ENCODE measurements at regions not wholly inside any gene's neighbourhood (a gene's known extent, or its start where the extent isn't known, plus 50 kb on each side); places are given as distances from the start of the nearest gene placed in this dataset.

DNA sequence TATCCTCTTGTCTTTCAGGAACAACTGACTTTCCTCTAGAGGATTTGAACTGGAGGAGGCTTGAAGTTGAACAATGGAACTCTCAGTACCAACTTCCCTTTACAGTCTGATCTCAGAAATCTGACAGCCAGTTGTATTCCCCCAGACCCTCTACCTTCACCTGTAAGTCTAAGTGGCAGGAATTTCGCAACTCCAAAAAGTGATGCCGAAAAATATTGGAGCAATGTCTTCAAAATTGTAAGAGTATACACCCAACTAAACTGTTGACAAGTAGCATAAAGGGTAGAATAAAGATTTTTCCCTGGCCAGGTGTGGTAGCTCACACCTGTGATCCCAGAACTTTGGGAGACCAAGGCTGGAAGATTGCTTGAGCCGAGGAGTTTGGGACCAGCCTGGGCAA lies 69.1 kb upstream of the CFAP20DC start:
- no peak for FAIRE-seq

DNA sequence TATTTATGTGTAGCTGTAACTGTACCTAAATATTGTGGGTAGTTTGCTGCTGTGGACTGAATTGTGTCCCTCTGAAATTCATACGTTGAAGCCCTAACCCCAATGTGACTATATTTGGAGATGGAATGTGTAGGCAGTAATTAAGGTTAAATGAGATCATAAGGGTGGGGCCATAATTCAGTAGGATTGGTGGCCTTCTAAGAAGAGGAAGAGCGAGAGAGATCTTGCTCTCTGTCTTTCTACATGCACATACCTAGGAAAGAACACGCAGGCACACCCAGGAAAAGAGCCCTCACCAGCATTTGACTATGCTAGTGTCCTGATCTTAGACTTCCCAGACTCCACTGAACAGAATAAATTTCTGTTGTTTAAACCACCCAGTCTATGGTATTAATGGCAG lies 67.6 kb upstream of the CFAP20DC start:
- no peak for DNase-seq (ENCODE audit: insufficient read length, low spot score)
- FAIRE-seq = no peak

More for the DNA sequence above, 69.1 kb upstream of the CFAP20DC start:
- DNase-seq (ENCODE audit: insufficient read length, low spot score) = no peak

DNA sequence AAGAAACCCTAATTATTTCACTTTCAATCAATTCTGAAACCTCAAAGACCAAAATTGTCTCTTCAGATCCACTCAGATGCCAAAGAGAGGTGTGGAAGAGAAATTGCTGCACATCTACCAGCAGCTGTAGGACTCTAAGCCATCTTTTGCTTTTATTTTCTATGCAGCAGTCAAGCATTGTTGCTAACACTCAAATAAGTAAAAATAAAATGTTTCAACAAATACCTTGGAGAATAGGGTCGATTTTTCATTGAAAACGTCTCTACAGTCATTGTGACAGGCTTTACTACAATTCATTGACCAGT lies 66.4 kb upstream of the CFAP20DC start:
- DNase-seq (ENCODE audit: insufficient read length, low spot score) = no peak
- no peak for FAIRE-seq

DNA sequence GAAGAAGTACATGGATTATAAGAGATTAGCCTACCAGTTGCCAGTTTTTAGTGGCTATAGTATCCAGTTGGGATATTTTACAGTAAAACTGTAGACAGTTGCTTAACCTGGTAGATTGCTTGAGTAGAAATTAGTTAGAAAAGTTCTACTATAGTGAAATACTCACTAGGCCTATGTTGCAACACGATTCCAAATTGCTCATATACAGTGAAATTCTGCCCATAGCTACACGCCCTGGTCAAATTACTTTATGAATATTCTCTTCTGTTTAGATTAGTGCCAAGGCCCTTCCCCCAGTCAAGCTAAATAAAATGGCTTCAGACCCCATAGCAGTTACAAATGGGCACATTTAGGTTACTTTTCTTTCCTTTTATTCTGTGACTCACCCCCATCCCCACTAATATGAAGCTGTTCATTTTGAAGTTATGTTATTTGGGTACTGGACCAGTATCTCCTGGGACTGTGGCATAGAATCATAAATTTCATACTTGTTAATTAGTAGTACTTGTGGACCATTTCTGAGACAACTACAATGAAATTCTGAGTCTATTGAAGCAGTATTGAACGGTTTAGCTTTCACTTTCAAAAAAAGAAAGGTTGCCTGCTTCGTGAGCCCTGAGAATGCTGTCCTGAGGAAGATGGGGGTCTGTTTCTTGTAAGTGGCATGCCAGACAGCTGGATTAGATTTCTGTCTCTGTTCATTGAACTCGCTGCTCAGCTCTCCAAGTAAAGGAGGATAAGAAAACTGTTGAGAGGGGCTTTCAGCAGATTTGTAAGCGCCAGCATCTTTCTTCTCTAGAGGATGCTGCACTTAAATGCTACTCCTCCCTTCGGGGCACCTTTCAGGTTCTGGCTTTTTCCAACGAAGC lies 65.8 kb upstream of the CFAP20DC start:
- DNase-seq (ENCODE audit: insufficient read length, low spot score) = no peak
- FAIRE-seq = no peak

DNA sequence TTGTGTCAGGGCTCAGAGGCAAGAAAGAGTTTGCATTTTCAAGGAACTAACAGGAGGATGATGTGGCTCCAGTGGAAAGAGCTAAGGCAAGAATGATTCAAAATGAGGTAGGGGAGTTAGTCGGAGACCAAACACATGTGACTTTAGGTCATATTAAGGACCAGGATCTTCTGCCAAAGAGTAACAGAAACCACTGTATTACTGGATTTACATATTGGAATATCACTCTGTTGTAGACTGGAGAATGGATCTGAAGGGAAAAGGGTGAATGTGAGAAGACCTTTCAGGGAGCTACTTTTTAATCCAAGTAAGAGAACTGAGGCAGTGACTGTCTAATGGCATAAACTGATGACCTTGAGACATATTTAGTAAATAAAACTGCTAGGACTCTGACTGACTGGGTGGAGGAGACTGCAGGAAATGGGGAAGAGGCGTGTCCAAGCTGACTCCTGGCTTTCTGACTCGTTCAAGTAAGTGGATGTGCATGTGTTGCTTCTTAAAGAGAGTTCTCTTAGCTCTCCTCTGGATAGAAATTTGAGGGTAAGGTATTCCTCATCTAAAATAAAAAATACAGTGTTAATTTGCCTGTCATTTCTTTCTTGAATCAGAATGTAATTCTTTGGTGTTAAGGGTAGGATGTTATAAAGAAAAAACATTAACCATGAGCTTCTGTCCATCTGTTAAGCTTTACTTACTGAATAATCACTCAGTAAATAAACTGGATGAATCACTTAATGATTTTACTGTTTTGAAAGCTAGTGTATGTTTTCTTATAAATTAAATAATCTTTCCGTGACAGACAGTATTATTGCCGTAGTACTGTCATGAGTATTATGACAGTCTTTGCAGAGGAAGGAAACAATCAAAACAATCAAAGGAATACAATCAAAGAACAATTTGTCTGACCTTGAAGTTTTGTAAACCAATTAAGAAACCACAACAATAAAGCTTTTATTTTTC lies 58.3 kb upstream of the CFAP20DC start:
- DNase-seq (ENCODE audit: insufficient read length, low spot score) (no peak), FAIRE-seq (no peak)

DNA sequence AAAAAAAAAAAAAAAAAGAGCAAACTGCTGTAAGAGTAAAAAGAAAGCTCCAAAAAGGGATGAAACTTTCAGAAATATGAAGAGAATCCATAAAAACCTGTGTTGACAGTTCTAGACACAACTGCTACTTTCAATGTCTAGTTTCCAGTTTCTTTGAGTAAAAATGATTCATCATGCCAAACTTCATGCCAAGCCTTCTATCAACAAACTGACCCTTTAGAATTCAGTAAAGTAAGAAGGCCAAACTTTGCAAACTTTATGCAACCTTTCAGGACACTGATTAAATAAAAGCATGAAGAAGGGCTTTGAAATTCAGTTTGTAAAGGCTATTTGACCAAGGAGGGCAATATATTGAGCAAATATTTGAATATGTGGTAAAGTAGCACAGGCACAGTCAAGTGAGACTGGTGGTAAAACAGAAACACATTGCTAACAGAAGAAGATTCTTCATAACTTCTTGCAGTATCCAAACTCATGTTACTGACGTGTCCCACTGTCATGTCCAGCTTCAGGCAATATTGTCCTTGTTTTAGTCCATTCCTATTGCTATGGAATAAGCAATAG lies 56.3 kb upstream of the CFAP20DC start:
- no peak for FAIRE-seq
- no peak for DNase-seq (ENCODE audit: insufficient read length, low spot score)

DNA sequence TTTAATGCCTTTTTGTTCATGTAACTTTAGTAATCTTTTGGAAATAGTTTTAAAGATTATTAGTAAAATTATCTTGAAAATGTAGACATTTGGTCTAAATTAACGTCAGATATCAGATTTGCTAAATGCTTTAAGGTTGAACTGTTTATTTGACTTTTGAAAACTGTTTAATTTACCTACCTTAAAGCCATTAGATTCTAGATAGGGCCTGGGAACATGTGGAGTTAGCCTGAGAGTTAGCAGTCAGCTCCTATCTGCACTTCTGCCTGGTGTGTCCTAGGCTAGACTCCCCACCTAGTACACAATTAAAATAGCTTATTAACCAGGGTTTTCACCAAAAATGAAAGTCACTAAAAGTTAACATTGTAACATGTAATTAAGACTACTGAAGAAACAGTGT lies 53.7 kb upstream of the CFAP20DC start:
- FAIRE-seq = no peak
- no peak for DNase-seq (ENCODE audit: insufficient read length, low spot score)

DNA sequence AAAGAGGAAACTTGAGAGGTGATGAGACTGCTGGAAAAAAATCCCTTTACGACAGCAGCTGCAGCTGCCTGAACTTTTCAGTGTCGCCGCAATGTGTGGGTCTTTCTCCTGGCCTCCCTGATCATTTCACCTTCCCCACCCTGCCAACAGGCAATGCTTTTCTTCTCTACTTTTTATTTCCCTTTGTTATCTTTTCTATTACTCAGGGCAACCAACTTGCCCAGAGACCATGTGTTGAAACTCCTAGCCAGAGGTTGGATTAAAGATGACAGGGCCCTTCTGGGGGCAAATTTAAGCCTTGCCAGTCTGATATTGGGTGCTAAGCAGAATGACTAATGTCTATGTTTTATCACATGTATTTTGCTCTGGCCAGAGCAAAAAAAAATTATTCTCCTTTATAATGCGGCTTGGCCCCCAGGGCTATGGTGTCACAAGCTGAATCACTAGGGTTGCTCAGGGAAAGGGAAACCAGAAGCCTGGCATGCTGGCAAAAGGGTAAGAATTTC lies 51.5 kb upstream of the CFAP20DC start:
- FAIRE-seq (no peak), DNase-seq (ENCODE audit: insufficient read length, low spot score) (no peak)

Measured in HTR-8/SVneo (cell line).